Inferior parietal cortex (tissue), 1 donor: ENCODE measurements at regions not wholly inside any gene's neighbourhood (a gene's known extent, or its start where the extent isn't known, plus 50 kb on each side); places are given as distances from the start of the nearest gene placed in this dataset.
A peak's percentile ranks its signal among the peaks of the same experiment; 100 is the strongest.

Source experiments
- DNase-seq: peaks from one replicate; pipeline ENCODE4 v3.0.0-alpha.2; 2016; ENCODE audit errors: extremely low spot score

DNA sequence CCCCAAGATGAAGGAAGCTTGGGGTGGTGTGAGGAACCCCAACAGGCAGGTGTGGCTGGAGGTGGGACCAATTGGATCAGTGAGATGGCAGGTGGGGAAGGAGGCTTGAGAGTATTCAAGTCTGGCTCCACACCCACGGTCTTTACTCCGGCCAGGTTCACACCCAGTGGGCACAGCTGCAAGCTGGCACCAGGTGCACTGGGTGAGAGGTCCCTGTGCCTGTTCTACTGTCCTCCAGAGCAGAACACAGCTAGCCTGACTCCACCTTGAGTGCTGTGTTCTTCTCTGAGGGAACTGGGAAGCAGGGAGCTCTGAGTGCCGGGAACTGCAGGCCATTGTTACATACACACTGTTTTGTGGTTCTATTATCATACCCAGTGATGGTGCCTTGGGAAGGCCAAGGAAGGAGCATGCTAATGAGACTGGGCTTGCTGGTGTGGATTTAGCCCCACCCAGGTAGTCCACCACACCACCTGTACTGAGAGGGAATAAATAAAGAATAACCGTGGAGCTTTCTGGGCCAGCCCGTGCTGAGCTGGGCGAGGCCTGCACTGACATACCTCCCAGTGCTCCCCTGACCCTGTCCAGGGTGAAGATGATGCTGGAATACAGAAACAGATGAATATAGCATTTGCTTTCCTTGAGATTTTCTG lies 93.4 kb downstream of the ABHD5 start:
- DNase-seq: no peak

- no peak for DNase-seq
These were observed 93.9 kb downstream of the ABHD5 start for GRCh38 chr3:43784640-43785011.

- DNase-seq: peak; percentile 11
These were observed 94.8 kb downstream of the ABHD5 start for GRCh38 chr3:43785551-43785950.

DNA sequence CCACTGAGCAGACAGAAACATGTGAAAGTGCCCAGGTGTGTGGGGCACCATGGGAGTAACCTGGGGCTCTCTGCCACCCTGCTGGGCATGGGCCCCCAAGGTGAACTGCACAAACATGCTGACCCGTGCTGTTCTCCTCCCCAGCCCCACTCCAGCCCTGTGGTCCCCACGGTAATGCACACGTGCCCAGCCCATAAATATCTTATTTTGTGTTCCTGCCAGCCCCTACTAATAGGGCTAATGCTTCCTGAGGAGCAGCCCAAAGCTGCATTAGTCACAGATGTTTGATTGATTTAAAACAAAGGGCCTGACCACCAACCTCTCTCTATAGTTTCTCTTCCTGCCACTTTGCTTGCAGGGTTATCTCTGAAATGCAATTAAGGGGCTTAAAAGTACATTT lies 95.4 kb downstream of the ABHD5 start:
- no peak for DNase-seq

- no peak for DNase-seq
These were observed 96.0 kb downstream of the ABHD5 start for GRCh38 chr3:43786526-43787305.

- DNase-seq: no peak
These were observed 96.6 kb downstream of the ABHD5 start for GRCh38 chr3:43787330-43787729.

DNA sequence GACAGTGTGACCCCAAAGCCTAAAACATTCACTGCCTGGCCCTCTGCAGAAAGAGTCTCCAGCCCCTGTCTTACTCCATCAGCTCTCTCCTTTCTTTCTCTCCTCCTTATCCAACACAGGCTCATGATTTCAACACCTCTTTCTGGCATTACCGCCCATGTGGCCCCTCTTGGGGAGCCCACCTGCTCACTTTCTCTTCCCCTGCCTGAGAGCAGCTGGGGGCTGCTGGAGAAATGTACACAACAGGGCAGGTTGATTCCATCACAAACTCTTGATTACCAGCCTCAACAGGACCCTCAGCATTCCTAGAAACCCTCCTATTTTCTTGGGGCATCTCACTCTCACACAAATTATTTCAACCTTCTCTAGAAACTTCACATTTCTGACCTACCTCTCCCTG lies 98.3 kb downstream of the ABHD5 start:
- DNase-seq: no peak

GRCh38 chr3:43790060-43790459 lies 99.3 kb downstream of the ABHD5 start:
- DNase-seq: no peak

- no peak for DNase-seq
These were observed 99.7 kb downstream of the ABHD5 start for GRCh38 chr3:43790476-43790875.

DNA sequence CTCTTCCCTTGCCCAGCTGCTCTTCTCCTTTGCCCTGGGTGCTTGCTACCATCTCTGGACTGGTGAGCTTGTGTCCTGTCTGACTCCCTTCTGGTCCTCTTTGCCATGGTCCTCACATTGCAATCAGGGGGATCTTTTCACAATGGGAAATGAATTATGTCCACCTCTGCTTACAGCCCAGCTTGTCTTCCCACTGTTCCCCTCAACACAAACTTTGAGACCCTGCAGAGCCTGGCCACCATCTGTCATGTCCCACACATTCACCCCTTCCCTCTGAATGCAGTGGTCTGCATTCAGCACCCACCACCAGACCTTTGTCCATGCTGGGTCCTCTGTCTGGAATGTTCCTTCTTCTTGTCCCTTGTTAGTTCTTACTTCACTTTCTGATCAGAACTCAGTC lies 100.5 kb downstream of the ABHD5 start:
- DNase-seq: no peak

- no peak for DNase-seq
These were observed 102.2 kb downstream of the ABHD5 start for GRCh38 chr3:43792904-43793303.

DNA sequence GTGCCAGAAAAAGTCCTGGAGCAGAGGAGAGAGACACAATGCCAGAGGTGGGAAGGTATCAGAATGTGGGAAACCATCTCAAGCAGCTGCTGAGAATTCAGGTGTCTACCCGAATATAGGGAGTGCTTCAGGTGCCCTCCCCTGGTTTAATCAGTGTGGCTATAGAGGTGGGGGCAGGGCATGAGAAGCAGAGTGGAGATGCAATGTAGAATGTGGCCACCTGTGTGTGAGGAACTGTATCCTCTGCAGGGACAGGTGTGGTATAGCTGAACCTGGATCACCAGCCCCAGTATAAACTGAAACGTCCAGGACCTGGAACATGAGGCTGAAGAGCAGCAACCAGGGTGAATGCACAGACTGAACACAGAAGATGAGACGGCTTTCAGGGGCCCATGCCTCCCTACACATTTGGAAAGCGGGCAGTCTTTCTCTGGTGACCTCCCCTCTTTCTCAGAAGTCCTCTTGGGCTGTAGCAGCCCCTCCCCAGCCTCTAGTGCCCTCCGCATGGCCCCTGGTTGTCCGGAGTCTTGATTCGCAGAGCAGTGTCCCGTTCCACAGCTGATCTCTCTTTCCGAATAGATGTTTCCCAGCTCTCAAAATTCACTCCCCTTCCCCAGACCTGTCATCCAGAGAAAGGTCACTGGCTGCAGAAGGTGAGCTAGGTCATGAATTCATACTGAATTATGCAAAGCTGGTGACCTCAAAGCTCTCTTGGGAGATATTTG lies 103.1 kb downstream of the ABHD5 start:
- no peak for DNase-seq

GRCh38 chr3:43794776-43795175 lies 104.0 kb downstream of the ABHD5 start:
- no peak for DNase-seq

DNA sequence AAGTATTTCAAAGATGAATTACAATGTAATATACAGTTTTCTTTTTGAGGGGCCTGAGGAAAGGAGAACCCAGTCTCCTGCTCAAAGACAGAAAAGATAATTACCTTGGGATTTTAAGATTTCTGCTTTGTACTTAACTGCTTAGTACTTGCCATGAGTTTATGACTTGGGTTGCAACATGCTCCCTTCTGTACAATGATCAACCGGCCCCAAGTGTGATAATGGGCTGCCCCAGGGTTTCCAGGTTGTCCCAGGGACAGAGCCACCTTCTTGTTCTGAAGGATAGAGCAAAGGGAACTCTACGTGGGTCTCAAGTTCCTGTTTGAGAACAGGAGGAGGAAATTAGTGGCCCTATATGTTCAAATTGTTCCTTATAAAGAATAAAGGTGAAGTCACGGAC lies 104.8 kb downstream of the ABHD5 start:
- no peak for DNase-seq

DNA sequence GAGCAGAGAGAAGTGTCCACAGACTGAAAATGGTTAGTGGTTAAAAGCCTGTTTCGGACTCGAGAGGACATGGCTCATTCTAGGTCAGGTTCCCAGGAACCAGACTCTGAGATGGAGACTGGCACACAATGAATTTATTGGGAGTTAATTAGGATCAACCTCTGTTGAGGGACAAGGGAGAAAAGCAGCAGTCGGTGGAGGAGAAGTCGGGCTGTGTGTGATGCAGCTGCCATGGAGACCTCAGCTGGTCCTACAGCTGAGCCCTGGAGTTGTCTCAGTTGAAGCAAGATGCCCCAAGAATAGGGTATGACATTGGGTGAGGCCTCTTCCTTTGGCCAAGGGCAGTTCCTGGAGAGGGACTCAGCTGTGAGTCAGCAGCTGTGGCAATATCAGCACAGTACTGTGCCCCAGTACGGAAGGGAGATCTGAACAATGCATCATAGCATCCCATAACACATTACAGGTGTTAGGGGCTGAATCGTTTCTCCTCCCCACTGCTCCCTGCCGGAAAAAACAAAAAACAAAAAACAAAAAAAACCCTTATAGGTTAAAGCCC lies 105.4 kb downstream of the ABHD5 start:
- DNase-seq: no peak

- no peak for DNase-seq
These were observed 107.1 kb downstream of the ABHD5 start for GRCh38 chr3:43797794-43798193.

GRCh38 chr3:43810797-43811196 lies 120.1 kb downstream of the ABHD5 start:
- no peak for DNase-seq

DNA sequence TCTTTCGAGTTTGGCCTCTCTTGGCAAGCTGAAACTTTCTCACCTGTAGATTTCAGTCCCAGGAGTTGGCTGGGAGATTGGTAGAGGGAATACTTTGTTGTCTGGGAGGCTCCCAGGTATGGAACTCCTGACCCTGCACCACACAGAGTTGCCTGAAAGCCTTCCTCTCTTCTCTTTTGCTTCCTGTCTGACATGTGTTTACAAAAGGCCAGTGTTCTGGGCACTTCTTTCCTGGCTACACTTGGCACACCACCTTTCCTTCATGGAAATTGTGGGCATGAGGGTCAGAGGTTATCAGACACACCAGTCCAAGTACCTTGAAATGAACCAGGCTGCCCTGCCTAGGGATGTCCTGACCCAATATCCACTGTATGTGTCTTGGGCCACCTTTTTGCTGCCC lies 123.7 kb downstream of the ABHD5 start:
- DNase-seq: no peak

- DNase-seq: no peak
These were observed 125.6 kb downstream of the ABHD5 start for GRCh38 chr3:43816372-43816771.

DNA sequence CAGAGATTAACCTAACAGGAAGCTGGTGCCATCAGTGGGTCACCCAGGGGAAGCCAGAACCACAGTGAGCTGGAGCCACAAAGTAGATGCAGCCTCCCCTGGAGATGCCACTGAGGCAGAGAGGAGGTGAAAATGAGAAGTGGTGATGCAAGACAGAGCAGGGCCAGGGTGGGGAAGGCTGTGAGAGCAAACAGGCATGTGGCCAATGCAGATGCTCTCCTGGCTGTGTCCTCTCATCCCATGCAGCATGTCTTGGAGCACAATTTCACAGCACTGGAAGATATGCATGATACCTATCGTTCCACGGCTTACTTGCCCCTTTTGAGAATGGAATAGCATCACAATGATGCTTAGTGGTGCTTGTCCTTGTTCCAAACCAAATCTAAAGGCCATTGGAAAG lies 126.3 kb downstream of the ABHD5 start:
- DNase-seq: no peak

DNA sequence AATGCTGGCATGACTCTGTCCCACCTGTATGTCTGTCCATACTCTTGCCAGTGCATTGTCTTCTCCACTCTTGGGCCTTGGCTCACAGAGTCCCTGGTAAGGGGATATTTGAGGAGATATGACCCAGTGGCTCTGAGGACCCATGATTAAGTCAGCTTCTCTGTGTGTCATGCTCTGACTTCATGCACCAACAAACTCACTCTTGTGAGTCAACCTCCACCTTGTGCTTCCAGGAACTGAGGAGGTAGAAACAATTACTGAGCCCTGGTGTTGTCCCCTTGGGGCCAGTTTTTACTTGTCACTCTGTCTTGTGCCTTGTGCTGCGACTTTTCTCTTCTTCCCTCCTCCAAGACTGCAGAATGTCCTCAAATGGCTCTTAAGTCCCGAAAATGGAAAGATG lies 127.1 kb downstream of the ABHD5 start:
- DNase-seq: no peak

DNA sequence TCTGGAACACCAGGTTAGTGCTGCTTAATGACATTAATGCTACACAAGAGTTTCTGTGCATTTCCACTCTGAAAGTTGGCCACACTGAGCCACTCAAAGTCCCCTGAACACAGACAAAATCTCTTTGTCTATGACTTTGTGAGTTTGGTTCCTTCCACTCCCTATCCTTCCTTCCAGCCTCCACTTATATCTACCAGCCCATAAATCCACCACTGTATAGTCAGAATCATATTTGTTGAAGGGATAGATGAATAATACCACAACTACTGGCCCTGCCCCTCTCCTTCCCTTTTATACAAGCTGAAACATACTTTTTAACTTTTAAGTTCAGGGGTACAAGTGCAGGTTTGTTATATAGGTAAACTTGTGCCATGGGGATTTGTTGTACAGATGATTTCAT lies 127.5 kb downstream of the ABHD5 start:
- no peak for DNase-seq
